ENCODE measurements at regions not wholly inside any gene's neighbourhood (a gene's known extent, or its start where the extent isn't known, plus 50 kb on each side); places are given as distances from the start of the nearest gene placed in this dataset.

DNA sequence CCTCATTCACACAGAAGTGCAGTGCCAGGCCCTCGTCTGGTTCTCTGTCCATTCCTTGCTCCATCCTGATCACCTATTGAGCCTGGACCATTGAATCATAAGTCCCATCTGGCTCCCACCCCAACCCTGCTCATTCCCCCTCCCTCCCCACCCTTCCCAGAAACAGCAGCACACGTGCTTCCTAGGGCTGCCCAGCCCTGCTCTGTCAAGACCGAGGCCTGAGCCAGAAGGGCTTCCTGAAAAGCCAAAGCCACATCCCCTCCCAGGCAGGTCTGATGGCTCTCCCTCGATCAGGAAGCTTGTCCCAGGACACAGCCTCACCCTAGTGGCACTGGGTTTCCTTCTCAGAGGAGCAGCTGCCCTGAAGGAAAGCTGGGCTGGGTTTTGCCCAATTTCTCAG, 79.8 kb upstream of the FZD7 start:
- CTCF ChIA-PET (ENCODE audit: low intra/inter-chr PET ratio), result no interaction called here
- H3K9me3 ChIP-seq (replicated peaks; ENCODE audit: control insufficient read depth, insufficient read depth, low read depth, low read length), result no peaks in the 10 kb centered on the region
- POLR2A ChIA-PET, result no interaction called here
- no peak overlapping the region for H3K9ac ChIP-seq (ENCODE audit: insufficient read depth in 1 of 2, low read depth in 2 of 2, low read length in 2 of 2)
- TF ChIP-seq TBL1XR1 (IDR thresholded peaks at IDR 0.05; ENCODE audit: low read length in 2 of 2), result no peak
- TF ChIP-seq, protein P1, sequence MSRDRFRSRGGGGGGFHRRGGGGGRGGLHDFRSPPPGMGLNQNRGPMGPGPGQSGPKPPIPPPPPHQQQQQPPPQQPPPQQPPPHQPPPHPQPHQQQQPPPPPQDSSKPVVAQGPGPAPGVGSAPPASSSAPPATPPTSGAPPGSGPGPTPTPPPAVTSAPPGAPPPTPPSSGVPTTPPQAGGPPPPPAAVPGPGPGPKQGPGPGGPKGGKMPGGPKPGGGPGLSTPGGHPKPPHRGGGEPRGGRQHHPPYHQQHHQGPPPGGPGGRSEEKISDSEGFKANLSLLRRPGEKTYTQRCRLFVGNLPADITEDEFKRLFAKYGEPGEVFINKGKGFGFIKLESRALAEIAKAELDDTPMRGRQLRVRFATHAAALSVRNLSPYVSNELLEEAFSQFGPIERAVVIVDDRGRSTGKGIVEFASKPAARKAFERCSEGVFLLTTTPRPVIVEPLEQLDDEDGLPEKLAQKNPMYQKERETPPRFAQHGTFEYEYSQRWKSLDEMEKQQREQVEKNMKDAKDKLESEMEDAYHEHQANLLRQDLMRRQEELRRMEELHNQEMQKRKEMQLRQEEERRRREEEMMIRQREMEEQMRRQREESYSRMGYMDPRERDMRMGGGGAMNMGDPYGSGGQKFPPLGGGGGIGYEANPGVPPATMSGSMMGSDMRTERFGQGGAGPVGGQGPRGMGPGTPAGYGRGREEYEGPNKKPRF (IDR thresholded peaks at IDR 0.05; ENCODE audit: low read depth, low read length), result no peak
- no peaks in the 10 kb centered on the region for H4K20me1 ChIP-seq (replicated peaks; ENCODE audit: control insufficient read depth, insufficient read depth, low read length)
- no peak for DNase-seq (ENCODE audit: extremely low read depth in 1 of 4, low spot score in 3 of 4)
- H3K4me2 ChIP-seq (ENCODE audit: insufficient read depth, low read length), result no peak overlapping the region
- in situ Hi-C loops (cut with MboI) (no loop called here), intact Hi-C loops (cut with micrococcal nuclease) (no loop called here)
- 0% methylated on average over 2 of the region's 4 CpGs for WGBS (ENCODE audit: insufficient coverage, low coverage, missing lambda C conversion rate)
- peaks cover 2 to 50% of the 10 kb centered on the region in 2 experiments; a peak in 4 of 5 replicates for H3K27me3 ChIP-seq (ENCODE audit: control insufficient read depth in 2 of 2, insufficient read depth in 2 of 2, low read length in 2 of 2)
- peaks cover 0 to 4% of the 10 kb centered on the region in 2 experiments; a peak in 2 of 5 replicates for H3K4me1 ChIP-seq (replicated peaks in 1 of 2; ENCODE audit: control insufficient read depth in 2 of 2, insufficient read depth in 2 of 2, low read length in 2 of 2)
- FAIRE-seq, result no peak
- H3K79me2 ChIP-seq (ENCODE audit: control insufficient read depth, insufficient read depth, low read length), result no peaks in the 10 kb centered on the region
- H3K9me1 ChIP-seq (ENCODE audit: control insufficient read depth, insufficient read depth, low read length), result no peaks in the 10 kb centered on the region
- H2AFZ ChIP-seq (ENCODE audit: low read depth, low read length), result no peak overlapping the region
- no peaks in the 10 kb centered on the region for H3K36me3 ChIP-seq (ENCODE audit: control insufficient read depth, insufficient read depth, low read length)
- BruUV-seq (replicated peaks), result no TSS peak
- no peak overlapping the region for H3K27ac ChIP-seq (ENCODE audit: extremely low read depth, low read depth, low read length)
- no peak for ATAC-seq
- H3K4me3 ChIP-seq, result no peak overlapping the region

DNA sequence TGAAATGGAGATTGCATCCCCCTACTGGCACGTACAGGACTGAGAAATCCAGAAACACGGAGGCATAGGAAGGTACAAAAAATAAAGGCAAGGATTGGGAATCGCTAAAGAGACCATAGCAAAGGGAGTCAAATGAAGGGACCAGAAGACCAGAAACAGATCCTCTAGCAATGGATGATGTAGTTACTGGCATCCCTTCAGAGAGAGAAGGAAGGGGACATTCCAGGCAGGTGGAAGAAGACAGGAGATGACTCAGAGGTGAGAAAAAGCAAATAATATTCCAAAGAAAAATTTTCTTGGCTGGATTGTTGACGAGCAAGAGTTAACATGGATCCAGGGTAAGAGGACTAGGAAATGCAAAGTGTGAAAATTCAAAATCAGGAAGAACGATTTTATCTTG, 78.4 kb upstream of the FZD7 start:
- Histone ChIP-seq H3K27ac (ENCODE audit: extremely low read depth, low read depth, low read length) (no peak overlapping the region), H2AFZ (ENCODE audit: low read depth, low read length) (no peak overlapping the region), H3K4me3 (no peak overlapping the region), H3K27me3 (ENCODE audit: control insufficient read depth in 2 of 2, insufficient read depth in 2 of 2, low read length in 2 of 2) (peaks cover 2 to 39% of the 10 kb centered on the region in 2 experiments; a peak in 3 of 5 replicates), H3K4me2 (ENCODE audit: insufficient read depth, low read length) (no peak overlapping the region), H4K20me1 (replicated peaks; ENCODE audit: control insufficient read depth, insufficient read depth, low read length) (no peaks in the 10 kb centered on the region), H3K4me1 (replicated peaks in 1 of 2; ENCODE audit: control insufficient read depth in 2 of 2, insufficient read depth in 2 of 2, low read length in 2 of 2) (no peaks in the 10 kb centered on the region; a peak in 1 of 5 replicates), H3K9me3 (replicated peaks; ENCODE audit: control insufficient read depth, insufficient read depth, low read depth, low read length) (no peaks in the 10 kb centered on the region), H3K9me1 (ENCODE audit: control insufficient read depth, insufficient read depth, low read length) (no peaks in the 10 kb centered on the region), H3K36me3 (ENCODE audit: control insufficient read depth, insufficient read depth, low read length) (no peaks in the 10 kb centered on the region), H3K79me2 (ENCODE audit: control insufficient read depth, insufficient read depth, low read length) (no peaks in the 10 kb centered on the region), H3K9ac (ENCODE audit: insufficient read depth in 1 of 2, low read depth in 2 of 2, low read length in 2 of 2) (no peak overlapping the region)
- in situ Hi-C loops (cut with MboI) (no loop called here), intact Hi-C loops (cut with micrococcal nuclease) (no loop called here)
- no peak for DNase-seq (ENCODE audit: extremely low read depth in 1 of 4, low spot score in 3 of 4)
- ATAC-seq, result no peak
- ChIA-PET CTCF (ENCODE audit: low intra/inter-chr PET ratio) (no interaction called here), POLR2A (interaction anchor here (0.7 kb wide), 1 partner anchor 400 kb away, joined by 3 read pairs; no protein-coding TSS in a partner anchor)
- FAIRE-seq, result no peak
- 0% methylated on average over 5 of the region's 5 CpGs for WGBS (ENCODE audit: insufficient coverage, low coverage, missing lambda C conversion rate)
- BruUV-seq (replicated peaks), result no TSS peak
- TF ChIP-seq, protein P2, sequence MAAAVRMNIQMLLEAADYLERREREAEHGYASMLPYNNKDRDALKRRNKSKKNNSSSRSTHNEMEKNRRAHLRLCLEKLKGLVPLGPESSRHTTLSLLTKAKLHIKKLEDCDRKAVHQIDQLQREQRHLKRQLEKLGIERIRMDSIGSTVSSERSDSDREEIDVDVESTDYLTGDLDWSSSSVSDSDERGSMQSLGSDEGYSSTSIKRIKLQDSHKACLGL (CRISPR knock-in tag; IDR thresholded peaks at IDR 0.05; ENCODE audit: borderline replicate concordance, poor library complexity, severe bottlenecking), result no peak
- TF ChIP-seq, protein P3, sequence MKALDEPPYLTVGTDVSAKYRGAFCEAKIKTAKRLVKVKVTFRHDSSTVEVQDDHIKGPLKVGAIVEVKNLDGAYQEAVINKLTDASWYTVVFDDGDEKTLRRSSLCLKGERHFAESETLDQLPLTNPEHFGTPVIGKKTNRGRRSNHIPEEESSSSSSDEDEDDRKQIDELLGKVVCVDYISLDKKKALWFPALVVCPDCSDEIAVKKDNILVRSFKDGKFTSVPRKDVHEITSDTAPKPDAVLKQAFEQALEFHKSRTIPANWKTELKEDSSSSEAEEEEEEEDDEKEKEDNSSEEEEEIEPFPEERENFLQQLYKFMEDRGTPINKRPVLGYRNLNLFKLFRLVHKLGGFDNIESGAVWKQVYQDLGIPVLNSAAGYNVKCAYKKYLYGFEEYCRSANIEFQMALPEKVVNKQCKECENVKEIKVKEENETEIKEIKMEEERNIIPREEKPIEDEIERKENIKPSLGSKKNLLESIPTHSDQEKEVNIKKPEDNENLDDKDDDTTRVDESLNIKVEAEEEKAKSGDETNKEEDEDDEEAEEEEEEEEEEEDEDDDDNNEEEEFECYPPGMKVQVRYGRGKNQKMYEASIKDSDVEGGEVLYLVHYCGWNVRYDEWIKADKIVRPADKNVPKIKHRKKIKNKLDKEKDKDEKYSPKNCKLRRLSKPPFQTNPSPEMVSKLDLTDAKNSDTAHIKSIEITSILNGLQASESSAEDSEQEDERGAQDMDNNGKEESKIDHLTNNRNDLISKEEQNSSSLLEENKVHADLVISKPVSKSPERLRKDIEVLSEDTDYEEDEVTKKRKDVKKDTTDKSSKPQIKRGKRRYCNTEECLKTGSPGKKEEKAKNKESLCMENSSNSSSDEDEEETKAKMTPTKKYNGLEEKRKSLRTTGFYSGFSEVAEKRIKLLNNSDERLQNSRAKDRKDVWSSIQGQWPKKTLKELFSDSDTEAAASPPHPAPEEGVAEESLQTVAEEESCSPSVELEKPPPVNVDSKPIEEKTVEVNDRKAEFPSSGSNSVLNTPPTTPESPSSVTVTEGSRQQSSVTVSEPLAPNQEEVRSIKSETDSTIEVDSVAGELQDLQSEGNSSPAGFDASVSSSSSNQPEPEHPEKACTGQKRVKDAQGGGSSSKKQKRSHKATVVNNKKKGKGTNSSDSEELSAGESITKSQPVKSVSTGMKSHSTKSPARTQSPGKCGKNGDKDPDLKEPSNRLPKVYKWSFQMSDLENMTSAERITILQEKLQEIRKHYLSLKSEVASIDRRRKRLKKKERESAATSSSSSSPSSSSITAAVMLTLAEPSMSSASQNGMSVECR (CRISPR knock-in tag; IDR thresholded peaks at IDR 0.05), result no peak
- TF ChIP-seq ZNF316 (IDR thresholded peaks at IDR 0.05) (no peak), IFI16 (CRISPR knock-in tag; IDR thresholded peaks at IDR 0.05) (no peak), ADNP (tag; IDR thresholded peaks at IDR 0.05) (no peak), ZNF717 (CRISPR knock-in tag; IDR thresholded peaks at IDR 0.05) (no peak), ZNF165 (CRISPR knock-in tag; IDR thresholded peaks at IDR 0.05; ENCODE audit: borderline replicate concordance) (no peak)

Measured in K562 (cell line).